ENCODE measurements at regions not wholly inside any gene's neighbourhood (a gene's known extent, or its start where the extent isn't known, plus 50 kb on each side); places are given as distances from the start of the nearest gene placed in this dataset.

- no peaks in the 10 kb centered on the region for H3K9me3 ChIP-seq
- no peaks in the 10 kb centered on the region for H3K4me1 ChIP-seq (ENCODE audit: control insufficient read depth in 1 of 2, insufficient read depth in 1 of 2, low read depth in 1 of 2, low read length in 1 of 2)
- no peak overlapping the region for H3K27ac ChIP-seq
- TF ChIP-seq CTCF (IDR thresholded peaks at IDR 0.05): no peak
- no peak overlapping the region for H3K4me3 ChIP-seq (ENCODE audit: low read depth in 1 of 2, low read length in 1 of 2)
- H3K27me3 ChIP-seq: no peaks in the 10 kb centered on the region
- H3K36me3 ChIP-seq: no peaks in the 10 kb centered on the region
Measured at GRCh38 chr1:216887032-216887431, 163.8 kb upstream of the ESRRG start.

- Histone ChIP-seq H3K4me1 (ENCODE audit: control insufficient read depth in 1 of 2, insufficient read depth in 1 of 2, low read depth in 1 of 2, low read length in 1 of 2) (no peaks in the 10 kb centered on the region), H3K36me3 (no peaks in the 10 kb centered on the region), H3K9me3 (no peaks in the 10 kb centered on the region), H3K27me3 (no peaks in the 10 kb centered on the region), H3K27ac (no peak overlapping the region), H3K4me3 (ENCODE audit: low read depth in 1 of 2, low read length in 1 of 2) (no peak overlapping the region)
- TF ChIP-seq CTCF (IDR thresholded peaks at IDR 0.05): no peak
Measured at GRCh38 chr1:216884614-216885229, 161.5 kb upstream of the ESRRG start.

GRCh38 chr1:216883518-216883917 is 160.3 kb upstream of the ESRRG start:
- Histone ChIP-seq H3K36me3 (no peaks in the 10 kb centered on the region), H3K4me1 (ENCODE audit: control insufficient read depth in 1 of 2, insufficient read depth in 1 of 2, low read depth in 1 of 2, low read length in 1 of 2) (no peaks in the 10 kb centered on the region), H3K27ac (no peak overlapping the region), H3K4me3 (ENCODE audit: low read depth in 1 of 2, low read length in 1 of 2) (no peak overlapping the region), H3K9me3 (no peaks in the 10 kb centered on the region), H3K27me3 (no peaks in the 10 kb centered on the region)
- no peak for TF ChIP-seq CTCF (IDR thresholded peaks at IDR 0.05)

- no peak overlapping the region for H3K4me3 ChIP-seq (ENCODE audit: low read depth in 1 of 2, low read length in 1 of 2)
- H3K27ac ChIP-seq: no peak overlapping the region
- TF ChIP-seq CTCF (IDR thresholded peaks at IDR 0.05): no peak
- H3K9me3 ChIP-seq: no peaks in the 10 kb centered on the region
- no peaks in the 10 kb centered on the region for H3K36me3 ChIP-seq
- no peaks in the 10 kb centered on the region for H3K27me3 ChIP-seq
- H3K4me1 ChIP-seq (ENCODE audit: control insufficient read depth in 1 of 2, insufficient read depth in 1 of 2, low read depth in 1 of 2, low read length in 1 of 2): no peaks in the 10 kb centered on the region
Measured at GRCh38 chr1:216881695-216882094, 158.5 kb upstream of the ESRRG start.

- Histone ChIP-seq H3K4me3 (ENCODE audit: low read depth in 1 of 2, low read length in 1 of 2) (no peak overlapping the region), H3K4me1 (ENCODE audit: control insufficient read depth in 1 of 2, insufficient read depth in 1 of 2, low read depth in 1 of 2, low read length in 1 of 2) (no peaks in the 10 kb centered on the region), H3K9me3 (no peaks in the 10 kb centered on the region), H3K27ac (no peak overlapping the region), H3K36me3 (no peaks in the 10 kb centered on the region), H3K27me3 (no peaks in the 10 kb centered on the region)
- no peak for TF ChIP-seq CTCF (IDR thresholded peaks at IDR 0.05)
Measured at GRCh38 chr1:216866714-216867113, 143.5 kb upstream of the ESRRG start.

GRCh38 chr1:216855810-216856209 is 132.6 kb upstream of the ESRRG start:
- H3K36me3 ChIP-seq: no peaks in the 10 kb centered on the region
- no peaks in the 10 kb centered on the region for H3K4me1 ChIP-seq (ENCODE audit: control insufficient read depth in 1 of 2, insufficient read depth in 1 of 2, low read depth in 1 of 2, low read length in 1 of 2)
- H3K27ac ChIP-seq: no peak overlapping the region
- no peaks in the 10 kb centered on the region for H3K27me3 ChIP-seq
- H3K9me3 ChIP-seq: no peaks in the 10 kb centered on the region
- H3K4me3 ChIP-seq (ENCODE audit: low read depth in 1 of 2, low read length in 1 of 2): no peak overlapping the region
- TF ChIP-seq CTCF (IDR thresholded peaks at IDR 0.05): no peak
